GM18507 (cell line): ENCODE measurements at regions not wholly inside any gene's neighbourhood (a gene's known extent, or its start where the extent isn't known, plus 50 kb on each side); places are given as distances from the start of the nearest gene placed in this dataset.
"Not testable (repeated sequence)": the region's sequence is repeated elsewhere in the genome, so short reads cannot be mapped to it uniquely, and the experiment has no call there.

ENCODE experiments used
- DNase-seq: peaks from one replicate; pipeline ENCODE4 v3.0.0; 2011; ENCODE audit warnings: low read depth; ENCODE audit not compliant: insufficient read length; ENCODE audit errors: extremely low spot score
- FAIRE-seq: peaks from 2 replicates; lab custom pipeline; 2011; peaks lifted over from hg19 to GRCh38; lab: Jason Lieb, UNC

- FAIRE-seq = no peak
- no peak for DNase-seq
These were observed 294.2 kb upstream of the SYNCRIP start for GRCh38 chr6:85936916-85937315.

GRCh38 chr6:85923013-85923430 is 280.3 kb upstream of the SYNCRIP start:
- FAIRE-seq (peak; percentile 89), DNase-seq (peak; percentile 14)

GRCh38 chr6:85920782-85921181 is 278.1 kb upstream of the SYNCRIP start:
- DNase-seq (no peak), FAIRE-seq (no peak)

- FAIRE-seq (no peak), DNase-seq (no peak)
These were observed 274.8 kb upstream of the SYNCRIP start for GRCh38 chr6:85917522-85917921.

GRCh38 chr6:85913001-85913400 is 270.3 kb upstream of the SYNCRIP start:
- DNase-seq = no peak
- FAIRE-seq = no peak

- DNase-seq (no peak), FAIRE-seq (no peak)
These were observed 269.9 kb upstream of the SYNCRIP start for GRCh38 chr6:85912582-85912981.

GRCh38 chr6:85911067-85911466 is 268.4 kb upstream of the SYNCRIP start:
- DNase-seq (no peak), FAIRE-seq (no peak)

- FAIRE-seq, DNase-seq: not testable (repeated sequence)
These were observed 265.4 kb upstream of the SYNCRIP start for GRCh38 chr6:85908120-85908519.

- DNase-seq (no peak), FAIRE-seq (no peak)
These were observed 249.7 kb upstream of the SYNCRIP start for GRCh38 chr6:85892346-85892745.

- DNase-seq (no peak), FAIRE-seq (no peak)
These were observed 244.8 kb upstream of the SYNCRIP start for GRCh38 chr6:85887461-85887860.

GRCh38 chr6:85868685-85869084 is 226.0 kb upstream of the SYNCRIP start:
- DNase-seq (no peak), FAIRE-seq (no peak)

- no peak for FAIRE-seq
- DNase-seq = no peak
These were observed 224.9 kb upstream of the SYNCRIP start for GRCh38 chr6:85867595-85867994.

GRCh38 chr6:85866758-85867401 is 224.2 kb upstream of the SYNCRIP start:
- no peak for FAIRE-seq
- DNase-seq = no peak

GRCh38 chr6:85866370-85866730 is 223.7 kb upstream of the SYNCRIP start:
- DNase-seq (no peak), FAIRE-seq (no peak)

GRCh38 chr6:85865420-85866369 is 223.0 kb upstream of the SYNCRIP start:
- DNase-seq (no peak), FAIRE-seq (no peak)

- FAIRE-seq (no peak), DNase-seq (no peak)
These were observed 222.0 kb upstream of the SYNCRIP start for GRCh38 chr6:85864453-85865401.

- no peak for FAIRE-seq
These were observed 213.5 kb upstream of the SYNCRIP start for GRCh38 chr6:85856235-85856634.

GRCh38 chr6:85838351-85839119 is 195.8 kb upstream of the SYNCRIP start:
- not testable (repeated sequence) for FAIRE-seq, DNase-seq

More at GRCh38 chr6:85856235-85856634, 213.5 kb upstream of the SYNCRIP start:
- no peak for DNase-seq

- DNase-seq = no peak
- no peak for FAIRE-seq
These were observed 186.3 kb upstream of the SYNCRIP start for GRCh38 chr6:85828973-85829372.
